Fibroblast of lung (primary cell): ENCODE measurements at regions not wholly inside any gene's neighbourhood (a gene's known extent, or its start where the extent isn't known, plus 50 kb on each side); places are given as distances from the start of the nearest gene placed in this dataset.

Experiments used
- DNase-seq, 2 donors: peaks; one replicate each; pipeline versions ENCODE4 v3.0.0 to v3.0.0-alpha.2; 2010; ENCODE audit warnings: low read depth in 2 of 2
- H2AFZ ChIP-seq: 2 replicates; pipeline ENCODE4 v1.5.1; 2012; ENCODE audit warnings: low read length, control low read depth, inconsistent platforms
- H3K27ac ChIP-seq: 2 replicates; pipeline ENCODE4 v1.5.1; 2011; ENCODE audit warnings: low read length, control low read depth; ENCODE audit not compliant: insufficient read depth
- H3K27me3 ChIP-seq: 2 replicates; pipeline ENCODE4 v1.5.1; 2011; ENCODE audit warnings: mild to moderate bottlenecking, low read length; ENCODE audit not compliant: control insufficient read depth, insufficient read depth
- H3K36me3 ChIP-seq: 2 replicates; pipeline ENCODE4 v1.5.1; 2011; ENCODE audit warnings: low read length; ENCODE audit not compliant: control insufficient read depth, insufficient read depth
- H3K4me1 ChIP-seq: 2 replicates; pipeline ENCODE4 v1.5.1; 2011; ENCODE audit warnings: low read length; ENCODE audit not compliant: control insufficient read depth, insufficient read depth; ENCODE audit errors: extremely low read depth
- H3K4me2 ChIP-seq: 2 replicates; pipeline ENCODE4 v1.5.1; 2011; ENCODE audit warnings: low read length, control low read depth; ENCODE audit not compliant: insufficient read depth; ENCODE audit errors: extremely low read depth
- H3K4me3 ChIP-seq, 4 experiments: fragments of 200-600 bp in 1 of 4; sonication (generic) in 1 of 4; replicated peaks in 1 of 4; 2 replicates each; pipeline ENCODE4 v1.5.1; 2011 to 2016; ENCODE audit warnings: low read length in 4 of 4, low read depth in 3 of 4, mild to moderate bottlenecking in 3 of 4, control low read depth in 2 of 4, inconsistent platforms in 1 of 4, mixed read lengths in 1 of 4; ENCODE audit not compliant: insufficient read depth in 1 of 4; ENCODE audit errors: control extremely low read depth in 1 of 4
- H3K79me2 ChIP-seq: 2 replicates; pipeline ENCODE4 v1.5.1; 2012; ENCODE audit warnings: mild to moderate bottlenecking, low read length, inconsistent platforms; ENCODE audit not compliant: control insufficient read depth, insufficient read depth
- H3K9ac ChIP-seq: 2 replicates; pipeline ENCODE4 v1.5.1; 2011; ENCODE audit warnings: mild to moderate bottlenecking, low read length, control low read depth; ENCODE audit not compliant: insufficient read depth
- H3K9me3 ChIP-seq: 2 replicates; pipeline ENCODE4 v1.5.1; 2012; ENCODE audit warnings: low read depth, low read length; ENCODE audit not compliant: control insufficient read depth, insufficient read depth
- H4K20me1 ChIP-seq: 2 replicates; pipeline ENCODE4 v1.5.1; 2011; ENCODE audit warnings: low read length; ENCODE audit not compliant: control insufficient read depth, insufficient read depth; ENCODE audit errors: extremely low read depth
- EZH2 ChIP-seq: IDR thresholded peaks from 2 replicates; pipeline ENCODE4 v1.5.1; 2012; ENCODE audit warnings: low read length, control low read depth, mild to moderate bottlenecking; ENCODE audit errors: missing control alignments
- TF ChIP-seq, protein P1 (sequence below), 2 donors: IDR thresholded peaks in 1 of 2; conservative IDR thresholded peaks in 1 of 2; 1 replicate in 1 of 2; 2 replicates in 1 of 2; pipeline ENCODE4 v1.5.1; 2011 to 2012; ENCODE audit warnings: low read length in 2 of 2, control low read depth in 1 of 2, inconsistent platforms in 1 of 2, low read depth in 1 of 2, mild to moderate bottlenecking in 1 of 2

- no peaks in the 10 kb centered on the region for H3K36me3 ChIP-seq
- no peak overlapping the region for H3K4me2 ChIP-seq
- H2AFZ ChIP-seq: no peak overlapping the region
- H3K79me2 ChIP-seq: no peaks in the 10 kb centered on the region
- TF ChIP-seq, protein P1, sequence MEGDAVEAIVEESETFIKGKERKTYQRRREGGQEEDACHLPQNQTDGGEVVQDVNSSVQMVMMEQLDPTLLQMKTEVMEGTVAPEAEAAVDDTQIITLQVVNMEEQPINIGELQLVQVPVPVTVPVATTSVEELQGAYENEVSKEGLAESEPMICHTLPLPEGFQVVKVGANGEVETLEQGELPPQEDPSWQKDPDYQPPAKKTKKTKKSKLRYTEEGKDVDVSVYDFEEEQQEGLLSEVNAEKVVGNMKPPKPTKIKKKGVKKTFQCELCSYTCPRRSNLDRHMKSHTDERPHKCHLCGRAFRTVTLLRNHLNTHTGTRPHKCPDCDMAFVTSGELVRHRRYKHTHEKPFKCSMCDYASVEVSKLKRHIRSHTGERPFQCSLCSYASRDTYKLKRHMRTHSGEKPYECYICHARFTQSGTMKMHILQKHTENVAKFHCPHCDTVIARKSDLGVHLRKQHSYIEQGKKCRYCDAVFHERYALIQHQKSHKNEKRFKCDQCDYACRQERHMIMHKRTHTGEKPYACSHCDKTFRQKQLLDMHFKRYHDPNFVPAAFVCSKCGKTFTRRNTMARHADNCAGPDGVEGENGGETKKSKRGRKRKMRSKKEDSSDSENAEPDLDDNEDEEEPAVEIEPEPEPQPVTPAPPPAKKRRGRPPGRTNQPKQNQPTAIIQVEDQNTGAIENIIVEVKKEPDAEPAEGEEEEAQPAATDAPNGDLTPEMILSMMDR (conservative IDR thresholded peaks at IDR 0.05 in 1 of 2, IDR thresholded peaks at IDR 0.05 in 1 of 2; ENCODE audit: low read depth in 1 of 2, low read length in 2 of 2): no peak
- TF ChIP-seq EZH2: no peak
- DNase-seq: no peak
- H3K27ac ChIP-seq: no peak overlapping the region
- H3K4me1 ChIP-seq: no peaks in the 10 kb centered on the region
- H3K9ac ChIP-seq: no peak overlapping the region
- no peaks in the 10 kb centered on the region for H3K27me3 ChIP-seq
- no peak overlapping the region for H3K4me3 ChIP-seq
- H3K9me3 ChIP-seq: no peaks in the 10 kb centered on the region
- H4K20me1 ChIP-seq: no peaks in the 10 kb centered on the region
Measured at GRCh38 chr4:58111818-58112217, 1001.6 kb upstream of the IGFBP7 start.

DNA sequence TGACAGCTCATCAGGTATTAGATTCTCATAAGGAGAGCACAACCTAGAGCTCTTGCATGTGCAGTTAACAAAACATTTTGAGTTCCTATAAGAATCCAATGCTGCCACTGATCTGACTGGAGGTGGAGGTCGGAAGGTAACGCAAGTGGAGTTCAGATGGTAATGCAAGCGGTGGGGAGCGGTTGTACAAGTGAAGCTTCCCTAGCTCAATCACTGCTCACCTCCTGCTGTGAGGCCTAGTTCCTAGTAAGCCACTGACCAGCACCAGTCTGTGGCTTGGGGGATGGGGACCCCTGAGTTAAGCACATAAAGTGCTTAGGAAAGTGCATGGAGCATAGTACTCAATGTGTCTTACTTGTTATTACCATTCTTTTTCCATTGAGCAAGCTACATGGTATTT, 983.2 kb upstream of the IGFBP7 start:
- Histone ChIP-seq H3K4me1 (no peaks in the 10 kb centered on the region), H2AFZ (no peak overlapping the region), H4K20me1 (no peaks in the 10 kb centered on the region), H3K79me2 (no peaks in the 10 kb centered on the region), H3K9me3 (no peaks in the 10 kb centered on the region), H3K4me2 (no peak overlapping the region), H3K9ac (no peak overlapping the region), H3K27ac (no peak overlapping the region), H3K4me3 (no peak overlapping the region), H3K36me3 (no peaks in the 10 kb centered on the region), H3K27me3 (no peaks in the 10 kb centered on the region)
- TF ChIP-seq, protein P1 (conservative IDR thresholded peaks at IDR 0.05 in 1 of 2, IDR thresholded peaks at IDR 0.05 in 1 of 2; ENCODE audit: low read depth in 1 of 2, low read length in 2 of 2): no peak
- TF ChIP-seq EZH2: no peak
- DNase-seq: no peak

DNA sequence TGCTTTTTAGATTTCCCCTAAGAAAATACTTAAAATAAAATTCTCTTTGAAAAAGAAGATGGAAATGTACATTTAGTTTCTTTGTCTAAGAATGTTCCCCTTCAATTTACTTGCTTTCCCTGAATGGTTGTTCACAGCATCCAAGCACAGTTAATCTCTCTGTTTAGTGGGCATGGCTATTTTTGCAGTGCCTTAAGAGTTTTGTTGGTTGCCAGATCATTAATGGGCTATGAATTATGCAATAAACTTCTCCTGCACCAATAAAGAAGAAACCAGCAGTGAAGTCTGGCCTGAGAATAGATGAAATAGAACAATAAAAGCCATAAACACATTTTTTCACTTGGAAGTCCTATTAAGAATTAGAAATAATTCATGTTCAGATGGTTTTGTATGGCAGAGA, 980.4 kb upstream of the IGFBP7 start:
- Histone ChIP-seq H3K79me2 (no peaks in the 10 kb centered on the region), H3K4me2 (no peak overlapping the region), H3K36me3 (no peaks in the 10 kb centered on the region), H2AFZ (no peak overlapping the region), H3K4me3 (no peak overlapping the region), H4K20me1 (no peaks in the 10 kb centered on the region), H3K27me3 (no peaks in the 10 kb centered on the region), H3K9ac (no peak overlapping the region), H3K4me1 (no peaks in the 10 kb centered on the region), H3K9me3 (no peaks in the 10 kb centered on the region), H3K27ac (no peak overlapping the region)
- TF ChIP-seq, protein P1 (conservative IDR thresholded peaks at IDR 0.05 in 1 of 2, IDR thresholded peaks at IDR 0.05 in 1 of 2; ENCODE audit: low read depth in 1 of 2, low read length in 2 of 2): no peak
- TF ChIP-seq EZH2: no peak
- no peak for DNase-seq
